Gastroesophageal sphincter (tissue), 4 donors: ENCODE measurements at regions not wholly inside any gene's neighbourhood (a gene's known extent, or its start where the extent isn't known, plus 50 kb on each side); places are given as distances from the start of the nearest gene placed in this dataset.

Experiments used
- ATAC-seq: fragments of 150-250 bp; one replicate; pipeline ENCODE4 v1.9.1; 2016; ENCODE audit warnings: mild to moderate bottlenecking, moderate library complexity
- H3K27ac ChIP-seq, 4 donors: fragments of 200-600 bp; sonication (generic) in 3 of 4; 1 replicate in 3 of 4; 2 replicates in 1 of 4; pipeline ENCODE4 v1.5.1; 2016 to 2019
- H3K27me3 ChIP-seq: fragments of 200-600 bp; sonication (generic); one replicate; pipeline ENCODE4 v1.5.1; 2019
- H3K36me3 ChIP-seq, 2 donors: fragments of 200-600 bp; sonication (generic); one replicate each; pipeline ENCODE4 v1.5.1; 2019; ENCODE audit warnings: control low read depth in 1 of 2
- H3K4me1 ChIP-seq, 3 donors: fragments of 200-600 bp; sonication (generic); 1 replicate in 2 of 3; 2 replicates in 1 of 3; pipeline ENCODE4 v1.5.1; 2016 to 2019; ENCODE audit warnings: control low read depth in 2 of 3
- H3K4me3 ChIP-seq, 2 donors: fragments of 200-600 bp; sonication (generic); one replicate each; pipeline ENCODE4 v1.5.1; 2019; ENCODE audit warnings: mild to moderate bottlenecking in 1 of 2, moderate library complexity in 1 of 2
- H3K9me3 ChIP-seq, 3 donors: fragments of 200-600 bp; sonication (generic); one replicate each; pipeline ENCODE4 v1.5.1; 2017 to 2019; ENCODE audit warnings: control low read depth in 2 of 3
- EP300 ChIP-seq: sonication (generic); formaldehyde crosslinking; IDR thresholded peaks from one replicate; pipeline ENCODE4 v1.6.1; 2017; ENCODE audit warnings: antibody characterized with exemption, mild to moderate bottlenecking
- POLR2A ChIP-seq, 2 donors: fragments of 450-650 bp; IDR thresholded peaks; one replicate each; pipeline ENCODE4 v1.6.1; 2017; ENCODE audit warnings: antibody characterized with exemption in 2 of 2, mild to moderate bottlenecking in 2 of 2, moderate library complexity in 1 of 2
- POLR2AphosphoS5 ChIP-seq: sonication (generic); formaldehyde crosslinking; IDR thresholded peaks from one replicate; pipeline ENCODE4 v1.6.1; 2017; ENCODE audit warnings: antibody characterized with exemption
- WGBS, 2 donors: methylation state at CpG; one replicate each; pipeline ENCODE4 v1.1.5; 2018; ENCODE audit warnings: low coverage in 1 of 2; 5-methylcytosine and 5-hydroxymethylcytosine counted together
- TF ChIP-seq, protein P1 (sequence below), 4 experiments: fragments of 200-600 bp in 2 of 4; fragments of 450-650 bp in 2 of 4; sonication (generic) in 1 of 4; IDR thresholded peaks; one replicate each; pipeline ENCODE4 v1.5.1; 2017 to 2019; ENCODE audit warnings: antibody characterized with exemption in 4 of 4, mild to moderate bottlenecking in 2 of 4, moderate library complexity in 2 of 4

DNA sequence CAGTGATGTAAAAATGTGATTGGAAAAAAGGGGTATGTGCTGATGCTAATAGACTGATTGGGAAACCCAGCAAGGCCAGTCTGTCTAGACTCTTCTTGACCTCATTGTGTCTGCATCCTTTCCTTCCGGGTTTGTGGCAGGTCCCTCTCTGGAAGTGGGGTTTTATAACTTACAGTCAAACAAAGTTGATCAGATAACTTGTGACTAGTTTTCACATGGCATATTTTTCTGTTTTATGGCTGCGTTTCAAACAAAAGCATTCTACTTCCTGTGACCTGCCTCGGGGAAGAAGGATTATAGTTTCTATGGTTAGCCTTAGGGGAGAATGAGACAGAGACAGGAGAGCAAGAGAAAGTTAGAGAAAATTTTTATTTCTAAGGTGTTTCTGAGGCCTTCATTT, 188.7 kb upstream of the HNMT start:
- no peak overlapping the region for H3K4me3 ChIP-seq
- no peak for ATAC-seq

DNA sequence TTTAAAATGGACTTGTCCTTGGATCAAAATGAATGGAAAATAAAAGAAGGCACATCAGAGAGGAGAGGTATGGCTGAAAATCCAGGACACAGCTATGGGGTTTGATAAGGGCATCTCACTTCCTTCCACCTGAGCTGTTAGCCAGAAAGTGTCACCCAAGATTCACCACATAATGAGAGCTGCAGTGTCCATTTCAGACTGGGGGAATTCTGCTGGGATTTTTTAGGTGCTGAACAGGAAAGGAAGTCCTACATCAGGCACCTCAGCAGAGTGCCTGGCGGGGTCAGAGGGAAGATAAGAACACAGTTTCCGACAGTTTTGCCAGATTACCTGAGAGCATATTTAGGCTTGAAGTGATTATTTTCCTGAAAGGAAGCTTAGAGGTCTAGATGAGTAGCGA, 187.6 kb upstream of the HNMT start:
- Histone ChIP-seq H3K27me3 (no peaks in the 10 kb centered on the region), H3K27ac (no peak overlapping the region), H3K4me3 (no peak overlapping the region), H3K36me3 (no peaks in the 10 kb centered on the region), H3K9me3 (no peaks in the 10 kb centered on the region), H3K4me1 (no peaks in the 10 kb centered on the region)
- TF ChIP-seq POLR2AphosphoS5 (no peak), EP300 (no peak), POLR2A (IDR thresholded peaks at IDR 0.05) (no peak)
- TF ChIP-seq, protein P1, sequence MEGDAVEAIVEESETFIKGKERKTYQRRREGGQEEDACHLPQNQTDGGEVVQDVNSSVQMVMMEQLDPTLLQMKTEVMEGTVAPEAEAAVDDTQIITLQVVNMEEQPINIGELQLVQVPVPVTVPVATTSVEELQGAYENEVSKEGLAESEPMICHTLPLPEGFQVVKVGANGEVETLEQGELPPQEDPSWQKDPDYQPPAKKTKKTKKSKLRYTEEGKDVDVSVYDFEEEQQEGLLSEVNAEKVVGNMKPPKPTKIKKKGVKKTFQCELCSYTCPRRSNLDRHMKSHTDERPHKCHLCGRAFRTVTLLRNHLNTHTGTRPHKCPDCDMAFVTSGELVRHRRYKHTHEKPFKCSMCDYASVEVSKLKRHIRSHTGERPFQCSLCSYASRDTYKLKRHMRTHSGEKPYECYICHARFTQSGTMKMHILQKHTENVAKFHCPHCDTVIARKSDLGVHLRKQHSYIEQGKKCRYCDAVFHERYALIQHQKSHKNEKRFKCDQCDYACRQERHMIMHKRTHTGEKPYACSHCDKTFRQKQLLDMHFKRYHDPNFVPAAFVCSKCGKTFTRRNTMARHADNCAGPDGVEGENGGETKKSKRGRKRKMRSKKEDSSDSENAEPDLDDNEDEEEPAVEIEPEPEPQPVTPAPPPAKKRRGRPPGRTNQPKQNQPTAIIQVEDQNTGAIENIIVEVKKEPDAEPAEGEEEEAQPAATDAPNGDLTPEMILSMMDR (IDR thresholded peaks at IDR 0.05) = no peak
- ATAC-seq = no peak
- WGBS, 2 donors = 34 to 45% methylated on average over 2 to 3 of the region's 3 CpGs

More for the DNA sequence above, 188.7 kb upstream of the HNMT start:
- Histone ChIP-seq H3K9me3 (no peaks in the 10 kb centered on the region), H3K4me1 (no peaks in the 10 kb centered on the region), H3K27ac (no peak overlapping the region), H3K27me3 (no peaks in the 10 kb centered on the region), H3K36me3 (no peaks in the 10 kb centered on the region)
- TF ChIP-seq EP300 (no peak), POLR2AphosphoS5 (no peak), POLR2A (IDR thresholded peaks at IDR 0.05) (no peak)
- TF ChIP-seq, protein P1 (IDR thresholded peaks at IDR 0.05) = no peak
- WGBS, 2 donors = 54 to 74% methylated on average over 3 of the region's 3 CpGs

DNA sequence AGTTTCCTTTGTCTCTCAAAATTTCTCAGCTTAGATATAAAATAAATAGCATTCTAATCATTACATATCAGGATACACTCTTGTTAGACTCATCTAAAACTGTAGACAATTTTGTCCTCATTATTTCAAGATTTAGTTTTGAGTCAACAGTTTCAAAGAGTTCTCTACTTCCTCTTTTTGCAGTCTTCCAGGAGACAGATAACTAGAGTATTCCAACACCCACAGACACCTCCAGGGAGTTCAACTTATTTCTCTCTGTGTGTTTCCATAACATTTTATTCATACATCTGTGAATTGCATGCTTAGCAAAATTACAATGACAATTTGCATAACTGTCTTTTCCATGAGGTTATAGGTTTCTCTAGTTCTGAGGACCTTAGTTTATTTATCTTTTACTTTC, 166.6 kb upstream of the HNMT start:
- TF ChIP-seq POLR2AphosphoS5 = no peak
- TF ChIP-seq, protein P1 (IDR thresholded peaks at IDR 0.05) = no peak
- no peak for TF ChIP-seq EP300
- TF ChIP-seq POLR2A (IDR thresholded peaks at IDR 0.05) = no peak
- H3K27ac ChIP-seq = no peak overlapping the region
- H3K4me3 ChIP-seq = no peak overlapping the region
- no peaks in the 10 kb centered on the region for H3K4me1 ChIP-seq
- no peaks in the 10 kb centered on the region for H3K36me3 ChIP-seq
- H3K27me3 ChIP-seq = no peaks in the 10 kb centered on the region
- H3K9me3 ChIP-seq = peaks cover 0 to 16% (median 0%) of the 10 kb centered on the region in 3 donors
- no peak for ATAC-seq

GRCh38 chr2:137799600-137799999, 164.7 kb upstream of the HNMT start:
- no peaks in the 10 kb centered on the region for H3K27me3 ChIP-seq
- no peak overlapping the region for H3K4me3 ChIP-seq
- H3K4me1 ChIP-seq = no peaks in the 10 kb centered on the region
- H3K27ac ChIP-seq = no peak overlapping the region
- peaks cover 0 to 16% (median 0%) of the 10 kb centered on the region in 3 donors for H3K9me3 ChIP-seq
- no peaks in the 10 kb centered on the region for H3K36me3 ChIP-seq
- no peak for ATAC-seq
- TF ChIP-seq POLR2A (IDR thresholded peaks at IDR 0.05) (no peak), EP300 (no peak), POLR2AphosphoS5 (no peak)
- TF ChIP-seq, protein P1 (IDR thresholded peaks at IDR 0.05) = no peak
- 84 to 89% methylated on average over 2 to 4 of the region's 5 CpGs for WGBS, 2 donors

- Histone ChIP-seq H3K27ac (no peak overlapping the region), H3K36me3 (no peaks in the 10 kb centered on the region), H3K4me1 (no peaks in the 10 kb centered on the region), H3K27me3 (no peaks in the 10 kb centered on the region), H3K9me3 (peaks cover 0 to 16% (median 0%) of the 10 kb centered on the region in 3 donors), H3K4me3 (no peak overlapping the region)
- WGBS, 2 donors = 70 to 100% methylated on average over 2 of the region's 2 CpGs
- no peak for ATAC-seq
- TF ChIP-seq, protein P1 (IDR thresholded peaks at IDR 0.05) = no peak
- TF ChIP-seq EP300 (no peak), POLR2A (IDR thresholded peaks at IDR 0.05) (no peak), POLR2AphosphoS5 (no peak)
These were observed 163.9 kb upstream of the HNMT start for GRCh38 chr2:137800386-137800785.
